SJCRH30 (cell line): ENCODE measurements at regions not wholly inside any gene's neighbourhood (a gene's known extent, or its start where the extent isn't known, plus 50 kb on each side); places are given as distances from the start of the nearest gene placed in this dataset.

Source experiments
- DNase-seq, 2 experiments: peaks; one replicate each; pipeline ENCODE4 v3.0.0-alpha.2; 2015 to 2020
- H3K27ac ChIP-seq: fragments of 250-450 bp; sonication (Bioruptor Pico); 2 replicates; pipeline ENCODE4 v1.5.1; 2020; ENCODE audit warnings: mild to moderate bottlenecking, moderate library complexity
- H3K27me3 ChIP-seq: fragments of 250-450 bp; sonication (Bioruptor Pico); 2 replicates; pipeline ENCODE4 v1.5.1; 2020; ENCODE audit warnings: mild to moderate bottlenecking, moderate library complexity
- H3K36me3 ChIP-seq: fragments of 250-450 bp; sonication (Bioruptor Pico); 2 replicates; pipeline ENCODE4 v1.5.1; 2020; ENCODE audit warnings: mild to moderate bottlenecking, moderate library complexity
- H3K4me1 ChIP-seq: fragments of 250-450 bp; sonication (Bioruptor Pico); 2 replicates; pipeline ENCODE4 v1.5.1; 2020; ENCODE audit warnings: mild to moderate bottlenecking, moderate library complexity
- H3K4me3 ChIP-seq: fragments of 250-450 bp; sonication (Bioruptor Pico); 2 replicates; pipeline ENCODE4 v1.5.1; 2020; ENCODE audit warnings: mild to moderate bottlenecking, moderate library complexity
- H3K9me3 ChIP-seq: fragments of 250-450 bp; sonication (Bioruptor Pico); replicated peaks from 2 replicates; pipeline ENCODE4 v1.5.1; 2020; ENCODE audit warnings: mild to moderate bottlenecking, moderate library complexity

DNA sequence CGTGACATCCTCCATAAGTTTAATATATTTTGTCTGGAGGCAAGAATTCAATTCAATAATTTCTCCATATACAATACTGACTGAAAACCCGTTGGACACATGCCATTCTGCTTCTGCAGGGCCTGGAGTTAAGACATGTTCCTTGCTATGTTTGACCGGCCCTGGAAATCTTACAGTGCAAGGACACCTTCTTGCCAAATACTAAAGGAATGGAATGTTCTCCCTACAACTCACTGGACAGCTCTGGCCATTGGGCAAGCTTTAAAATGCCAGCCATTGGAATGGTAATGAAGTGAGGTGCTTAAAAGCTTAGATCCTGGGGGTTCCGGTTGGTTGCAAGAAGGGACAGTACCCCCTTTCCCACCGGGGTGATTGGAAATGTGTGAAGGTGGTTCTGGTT lies 329.8 kb upstream of the PROK2 start:
- no peaks in the 10 kb centered on the region for H3K4me1 ChIP-seq
- no peaks in the 10 kb centered on the region for H3K9me3 ChIP-seq
- no peak overlapping the region for H3K27ac ChIP-seq

GRCh38 chr3:72113964-72114363 lies 329.0 kb upstream of the PROK2 start:
- no peak for DNase-seq
- H3K27ac ChIP-seq = no peak overlapping the region
- H3K9me3 ChIP-seq = no peaks in the 10 kb centered on the region
- H3K36me3 ChIP-seq = no peaks in the 10 kb centered on the region
- no peaks in the 10 kb centered on the region for H3K4me1 ChIP-seq
- no peaks in the 10 kb centered on the region for H3K27me3 ChIP-seq
- no peak overlapping the region for H3K4me3 ChIP-seq

More for the DNA sequence above, 329.8 kb upstream of the PROK2 start:
- Histone ChIP-seq H3K27me3 (no peaks in the 10 kb centered on the region), H3K4me3 (no peak overlapping the region), H3K36me3 (no peaks in the 10 kb centered on the region)
- no peak for DNase-seq

DNA sequence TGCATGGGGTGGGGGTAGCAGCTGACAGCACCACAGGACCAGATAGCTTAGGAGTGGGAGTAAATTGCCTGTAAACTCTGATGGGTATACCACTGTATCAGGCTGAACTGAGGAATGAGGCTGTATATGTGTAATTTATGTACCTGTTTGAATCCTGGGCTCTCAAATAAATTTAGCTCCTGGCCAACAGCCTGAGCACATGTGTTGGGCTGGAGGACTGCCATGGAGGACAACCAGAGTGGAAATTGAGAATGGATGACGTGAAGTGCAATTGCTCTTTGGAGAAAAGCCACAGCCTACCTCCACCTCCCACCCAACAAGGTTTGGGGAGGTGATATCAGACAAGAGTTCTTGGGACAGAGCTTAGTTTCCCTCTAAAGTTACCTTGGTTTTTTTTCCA lies 328.6 kb upstream of the PROK2 start:
- H3K4me3 ChIP-seq = no peak overlapping the region
- H3K27ac ChIP-seq = no peak overlapping the region
- H3K36me3 ChIP-seq = no peaks in the 10 kb centered on the region
- no peaks in the 10 kb centered on the region for H3K9me3 ChIP-seq
- H3K4me1 ChIP-seq = no peaks in the 10 kb centered on the region
- H3K27me3 ChIP-seq = no peaks in the 10 kb centered on the region
- DNase-seq = no peak

- no peak overlapping the region for H3K4me3 ChIP-seq
- no peak overlapping the region for H3K27ac ChIP-seq
- DNase-seq = no peak
- no peaks in the 10 kb centered on the region for H3K9me3 ChIP-seq
- H3K36me3 ChIP-seq = no peaks in the 10 kb centered on the region
- H3K27me3 ChIP-seq = no peaks in the 10 kb centered on the region
- H3K4me1 ChIP-seq = no peaks in the 10 kb centered on the region
Observed at GRCh38 chr3:72112435-72112834, 327.5 kb upstream of the PROK2 start.

DNA sequence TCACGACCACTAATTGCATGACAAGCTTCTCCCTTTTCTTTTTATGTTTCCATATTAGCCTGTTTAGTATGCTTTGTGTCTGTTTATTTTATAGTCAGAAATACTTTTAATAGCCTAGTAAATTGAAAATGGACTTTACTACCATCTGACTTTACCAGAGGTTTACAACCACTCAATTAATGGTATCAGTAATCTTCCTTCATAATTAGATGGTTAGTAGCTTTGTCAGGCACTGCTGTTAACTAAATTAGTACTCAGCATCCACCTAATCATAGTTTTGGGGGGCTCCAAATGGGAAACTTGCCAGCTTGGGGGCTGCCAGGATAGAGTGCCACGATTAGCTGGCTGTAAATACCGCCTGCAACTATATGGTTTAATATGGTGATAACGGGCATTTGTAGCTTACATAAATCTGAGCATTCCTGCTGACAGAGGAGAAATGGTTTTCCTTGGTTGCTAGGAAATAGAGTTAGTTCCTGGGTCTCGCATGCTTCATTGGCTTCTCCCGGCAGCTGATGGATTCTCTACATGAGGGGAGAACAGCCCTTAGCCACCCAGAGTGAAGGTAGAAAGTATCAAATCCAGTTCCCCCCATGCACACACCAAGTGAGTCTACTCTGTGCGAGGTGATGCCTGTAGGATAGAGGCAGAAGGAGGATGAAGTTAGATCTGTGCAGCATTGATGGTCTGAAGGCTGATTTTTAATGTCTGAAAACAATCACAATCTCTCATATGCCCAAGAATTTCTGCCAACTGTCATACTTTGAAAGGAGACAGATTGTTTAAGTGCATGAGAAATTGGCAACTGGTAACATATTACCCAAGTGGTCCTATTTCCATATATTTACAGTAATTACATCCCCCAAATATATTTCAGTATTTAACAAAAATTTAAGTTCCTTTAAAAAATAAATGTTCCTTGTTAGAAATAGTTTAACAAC lies 326.6 kb upstream of the PROK2 start:
- no peaks in the 10 kb centered on the region for H3K36me3 ChIP-seq
- no peak overlapping the region for H3K27ac ChIP-seq
- no peak overlapping the region for H3K4me3 ChIP-seq
- no peaks in the 10 kb centered on the region for H3K9me3 ChIP-seq
- H3K27me3 ChIP-seq = no peaks in the 10 kb centered on the region
- DNase-seq = no peak
- no peaks in the 10 kb centered on the region for H3K4me1 ChIP-seq

DNA sequence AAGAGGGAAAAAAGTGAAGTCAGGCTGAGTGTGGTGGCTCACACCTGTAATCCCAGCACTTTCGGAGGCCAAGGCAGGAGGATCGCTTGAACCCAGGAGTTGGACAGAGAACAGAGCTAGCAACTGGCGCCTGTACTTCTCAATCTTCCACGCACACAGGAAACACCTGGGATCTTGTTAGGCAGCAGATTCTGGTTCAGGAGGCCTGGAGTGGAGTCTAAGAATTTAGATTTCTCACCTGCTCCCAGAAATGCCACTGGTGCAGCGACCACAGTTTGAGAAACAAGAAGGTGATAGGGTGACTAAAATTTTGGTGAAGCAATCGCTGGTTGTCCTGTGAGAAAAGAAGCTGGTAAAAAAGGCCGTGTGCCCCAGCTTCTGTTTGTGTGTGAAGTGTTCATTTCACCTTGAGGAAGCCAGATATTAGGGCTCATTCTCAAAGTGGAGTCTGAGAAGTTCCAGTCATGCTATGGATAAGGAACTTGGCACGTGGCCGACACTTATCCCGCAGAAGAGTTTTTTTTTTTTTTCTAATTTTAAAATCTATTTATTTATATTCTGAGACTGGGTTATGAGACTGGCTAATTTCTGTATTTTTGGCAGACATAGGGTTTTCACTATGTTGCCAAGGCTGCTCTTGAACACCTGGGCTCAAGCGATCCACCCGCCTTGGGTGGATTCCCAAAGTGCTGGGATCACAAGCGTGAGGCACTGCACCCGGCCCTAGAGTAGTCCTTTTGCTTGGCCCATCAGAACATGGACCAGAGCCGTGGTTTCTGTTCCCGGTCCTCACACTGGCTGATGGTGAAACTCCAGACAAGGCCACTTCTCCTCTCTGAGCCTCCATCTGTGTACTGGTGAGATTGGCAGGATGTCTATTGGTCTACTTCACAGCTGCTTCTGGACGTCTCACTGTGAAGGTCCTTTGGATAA lies 324.6 kb upstream of the PROK2 start:
- no peaks in the 10 kb centered on the region for H3K9me3 ChIP-seq
- no peaks in the 10 kb centered on the region for H3K36me3 ChIP-seq
- H3K27ac ChIP-seq = no peak overlapping the region
- no peak for DNase-seq
- H3K4me1 ChIP-seq = no peaks in the 10 kb centered on the region
- no peak overlapping the region for H3K4me3 ChIP-seq
- H3K27me3 ChIP-seq = no peaks in the 10 kb centered on the region

DNA sequence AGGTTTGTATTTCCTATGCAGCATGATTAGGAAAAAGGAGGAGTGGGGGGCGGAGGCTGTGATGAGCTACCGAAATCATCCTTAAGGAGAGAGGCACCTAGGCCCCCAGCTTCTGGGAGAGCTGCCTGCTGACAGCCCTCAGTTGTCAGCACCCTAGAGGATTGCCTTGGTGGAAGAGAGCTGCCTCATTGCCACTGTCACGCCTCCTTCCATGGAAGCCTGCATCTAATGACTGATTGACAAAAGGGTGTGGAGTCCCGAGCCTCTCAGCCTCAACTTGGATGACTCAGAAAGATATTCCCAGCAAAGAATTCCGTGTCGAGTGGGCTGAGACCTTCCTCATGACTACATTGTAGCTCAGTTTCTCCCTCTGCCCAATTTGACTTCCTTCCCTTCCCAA lies 320.4 kb upstream of the PROK2 start:
- Histone ChIP-seq H3K27me3 (no peaks in the 10 kb centered on the region), H3K4me1 (no peaks in the 10 kb centered on the region), H3K4me3 (no peak overlapping the region), H3K27ac (no peak overlapping the region), H3K9me3 (no peaks in the 10 kb centered on the region), H3K36me3 (no peaks in the 10 kb centered on the region)
- no peak for DNase-seq

DNA sequence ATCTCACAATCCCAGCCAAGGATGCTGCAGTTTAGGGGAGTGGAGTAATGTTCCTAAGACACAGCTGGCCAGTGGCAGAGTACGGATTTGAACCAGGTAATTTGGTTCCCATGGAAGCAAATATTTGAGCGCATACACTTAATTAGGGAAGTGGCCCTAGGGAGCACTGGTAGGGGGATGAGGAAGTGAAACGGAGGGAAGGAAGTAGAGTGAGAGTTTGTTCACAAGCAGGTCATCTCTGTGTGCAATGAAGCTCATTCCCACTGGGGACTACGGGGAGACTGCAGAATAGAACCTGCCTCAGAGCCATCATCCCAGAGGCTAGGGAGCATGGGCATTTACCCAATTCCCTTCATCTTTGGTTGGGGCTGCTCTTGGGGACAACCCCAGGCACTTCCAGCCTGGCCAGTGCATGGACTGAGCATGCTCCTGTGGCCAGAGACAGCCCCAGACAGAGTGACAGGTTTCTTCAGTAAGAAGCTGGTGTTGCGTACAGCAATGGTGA lies 317.2 kb upstream of the PROK2 start:
- no peak overlapping the region for H3K27ac ChIP-seq
- H3K27me3 ChIP-seq = no peaks in the 10 kb centered on the region
- no peak for DNase-seq
- no peaks in the 10 kb centered on the region for H3K36me3 ChIP-seq
- H3K4me1 ChIP-seq = no peaks in the 10 kb centered on the region
- no peaks in the 10 kb centered on the region for H3K9me3 ChIP-seq
- H3K4me3 ChIP-seq = no peak overlapping the region

- Histone ChIP-seq H3K36me3 (no peaks in the 10 kb centered on the region), H3K4me1 (no peaks in the 10 kb centered on the region), H3K4me3 (no peak overlapping the region), H3K27me3 (no peaks in the 10 kb centered on the region), H3K9me3 (no peaks in the 10 kb centered on the region), H3K27ac (no peak overlapping the region)
- no peak for DNase-seq
Observed at GRCh38 chr3:72101494-72101893, 316.5 kb upstream of the PROK2 start.

- H3K27ac ChIP-seq = no peak overlapping the region
- H3K36me3 ChIP-seq = no peaks in the 10 kb centered on the region
- H3K4me3 ChIP-seq = peak overlapping the region; percentile 50
- no peaks in the 10 kb centered on the region for H3K9me3 ChIP-seq
- H3K4me1 ChIP-seq = no peaks in the 10 kb centered on the region
- H3K27me3 ChIP-seq = no peaks in the 10 kb centered on the region
- peak; percentile 66 to 67 for DNase-seq
Observed at GRCh38 chr3:72100601-72101187, 315.7 kb upstream of the PROK2 start.

GRCh38 chr3:72100080-72100511 lies 315.1 kb upstream of the PROK2 start:
- no peaks in the 10 kb centered on the region for H3K27me3 ChIP-seq
- no peak overlapping the region for H3K27ac ChIP-seq
- H3K4me3 ChIP-seq = peak overlapping the region; percentile 50
- no peaks in the 10 kb centered on the region for H3K4me1 ChIP-seq
- H3K9me3 ChIP-seq = no peaks in the 10 kb centered on the region
- H3K36me3 ChIP-seq = no peaks in the 10 kb centered on the region
- no peak for DNase-seq

GRCh38 chr3:72099326-72100079 lies 314.6 kb upstream of the PROK2 start:
- H3K27ac ChIP-seq = no peak overlapping the region
- H3K9me3 ChIP-seq = no peaks in the 10 kb centered on the region
- H3K36me3 ChIP-seq = no peaks in the 10 kb centered on the region
- no peak for DNase-seq
- H3K4me1 ChIP-seq = no peaks in the 10 kb centered on the region
- H3K4me3 ChIP-seq = no peak overlapping the region
- no peaks in the 10 kb centered on the region for H3K27me3 ChIP-seq

DNA sequence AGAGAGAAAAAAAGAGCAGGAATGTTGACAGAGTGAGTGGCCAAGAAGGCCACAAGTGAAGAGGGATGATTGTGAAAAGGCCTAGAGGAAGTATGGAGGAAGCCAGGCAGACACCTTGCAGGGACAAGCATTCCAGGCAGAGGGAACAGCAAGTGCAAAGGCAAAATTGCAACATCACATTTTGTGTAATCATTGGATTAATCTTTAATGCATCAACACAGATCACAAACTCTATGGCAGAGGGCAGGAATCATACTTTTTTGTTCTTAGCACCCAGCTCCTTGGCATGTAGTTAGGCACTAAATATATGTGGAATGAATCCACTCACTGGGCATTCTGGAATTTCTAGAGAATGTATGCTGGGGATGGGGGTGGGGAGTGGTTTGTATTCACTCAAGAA lies 312.1 kb upstream of the PROK2 start:
- H3K4me3 ChIP-seq = no peak overlapping the region
- H3K9me3 ChIP-seq = no peaks in the 10 kb centered on the region
- no peaks in the 10 kb centered on the region for H3K27me3 ChIP-seq
- DNase-seq = no peak
- no peak overlapping the region for H3K27ac ChIP-seq
- H3K4me1 ChIP-seq = no peaks in the 10 kb centered on the region
- H3K36me3 ChIP-seq = no peaks in the 10 kb centered on the region

GRCh38 chr3:72095521-72095920 lies 310.6 kb upstream of the PROK2 start:
- H3K4me3 ChIP-seq = no peak overlapping the region
- no peaks in the 10 kb centered on the region for H3K4me1 ChIP-seq

More at GRCh38 chr3:72095521-72095920, 310.6 kb upstream of the PROK2 start:
- no peak overlapping the region for H3K27ac ChIP-seq
- no peaks in the 10 kb centered on the region for H3K9me3 ChIP-seq
- H3K27me3 ChIP-seq = no peaks in the 10 kb centered on the region
- H3K36me3 ChIP-seq = no peaks in the 10 kb centered on the region
- no peak for DNase-seq
